SK-N-SH (cell line): ENCODE measurements at regions not wholly inside any gene's neighbourhood (a gene's known extent, or its start where the extent isn't known, plus 50 kb on each side); places are given as distances from the start of the nearest gene placed in this dataset.

Source experiments
- CTCF ChIA-PET: fragments of 300-600, 350-600 bp; formaldehyde crosslinking; extraction: SDS; loops from one replicate; lab custom pipeline; 2021; lab: Yijun Ruan, JAX
- POLR2A ChIA-PET: fragments of 350-600 bp; sonication (Branson Sonifier 250); formaldehyde crosslinking; extraction: SDS; loops from one replicate; lab custom pipeline; 2020; ENCODE audit warnings: antibody characterized with exemption, inconsistent platforms; lab: Yijun Ruan, JAX
- DNase-seq: peaks from one replicate; pipeline ENCODE4 v3.0.0; 2012
- H2AFZ ChIP-seq: fragments of 200-600 bp; sonication (generic); 2 replicates; pipeline ENCODE4 v1.8.1; 2016; ENCODE audit warnings: antibody characterized with exemption, mild to moderate bottlenecking, low read depth
- H3F3A ChIP-seq: fragments of 200-600 bp; sonication (generic); replicated peaks from 2 replicates; pipeline ENCODE3; 2016; ENCODE audit warnings: antibody characterized with exemption, mild to moderate bottlenecking; ENCODE audit not compliant: insufficient read depth
- H3K27ac ChIP-seq, 2 experiments: fragments of 200-500 bp in 1 of 2; fragments of 200-600 bp in 1 of 2; sonication (Bioruptor generic) in 1 of 2; sonication (generic), shearing (Covaris generic) in 1 of 2; 2 replicates each; pipeline versions ENCODE4 v1.5.1 to v1.6.1; 2014 to 2016; ENCODE audit warnings: low read depth in 2 of 2, inconsistent platforms in 1 of 2, low read length in 1 of 2, mild to moderate bottlenecking in 1 of 2, mixed read lengths in 1 of 2
- H3K27me3 ChIP-seq: fragments of 200-600 bp; sonication (generic), shearing (Covaris generic); 2 replicates; pipeline ENCODE4 v1.6.1; 2016; ENCODE audit warnings: mixed run types; ENCODE audit not compliant: insufficient read depth
- H3K36me3 ChIP-seq, 2 experiments: fragments of 200-500 bp in 1 of 2; fragments of 200-600 bp in 1 of 2; sonication (Bioruptor generic) in 1 of 2; sonication (generic) in 1 of 2; replicated peaks in 1 of 2; 2 replicates each; pipeline versions ENCODE3 to v1.5.1; 2014 to 2016; ENCODE audit warnings: low read length in 1 of 2, mild to moderate bottlenecking in 1 of 2; ENCODE audit not compliant: insufficient read depth in 2 of 2, control insufficient read depth in 1 of 2
- H3K4me1 ChIP-seq, 2 experiments: fragments of 200-500 bp in 1 of 2; fragments of 200-600 bp in 1 of 2; sonication (Bioruptor generic) in 1 of 2; sonication (generic), shearing (Covaris generic) in 1 of 2; 2 replicates each; pipeline versions ENCODE4 v1.5.1 to v1.6.1; 2014 to 2016; ENCODE audit warnings: low read depth in 1 of 2, low read length in 1 of 2, mixed run types in 1 of 2; ENCODE audit not compliant: insufficient read depth in 2 of 2, control insufficient read depth in 1 of 2
- H3K4me2 ChIP-seq: fragments of 200-600 bp; sonication (generic), shearing (Covaris generic); 2 replicates; pipeline ENCODE4 v1.6.1; 2017; ENCODE audit warnings: mixed run types
- H3K4me3 ChIP-seq, 2 experiments: fragments of 200-500 bp in 1 of 2; fragments of 200-600 bp in 1 of 2; sonication (Bioruptor generic) in 1 of 2; sonication (generic), shearing (Covaris generic) in 1 of 2; 2 replicates each; pipeline versions ENCODE4 v1.5.1 to v1.8.1; 2014 to 2016; ENCODE audit warnings: low read depth in 2 of 2, inconsistent platforms in 1 of 2, low read length in 1 of 2, mild to moderate bottlenecking in 1 of 2, mixed read lengths in 1 of 2, moderate library complexity in 1 of 2
- H3K79me2 ChIP-seq: fragments of 200-600 bp; sonication (generic); 2 replicates; pipeline ENCODE4 v1.8.1; 2017; ENCODE audit warnings: mild to moderate bottlenecking; ENCODE audit not compliant: insufficient read depth
- H3K9ac ChIP-seq: fragments of 200-600 bp; sonication (generic); 2 replicates; pipeline ENCODE4 v1.6.1; 2017; ENCODE audit warnings: mixed run types
- H3K9me2 ChIP-seq: fragments of 200-600 bp; sonication (generic); 2 replicates; pipeline ENCODE4 v1.6.1; 2017; ENCODE audit warnings: mixed run types
- H3K9me3 ChIP-seq: fragments of 200-600 bp; sonication (generic); 2 replicates; pipeline ENCODE4 v1.6.1; 2017; ENCODE audit warnings: mixed run types, mild to moderate bottlenecking, moderate library complexity
- H4K20me1 ChIP-seq: fragments of 200-600 bp; sonication (generic); 2 replicates; pipeline ENCODE4 v1.6.1; 2017; ENCODE audit warnings: mild to moderate bottlenecking, mixed run types; ENCODE audit not compliant: insufficient read depth
- EP300 ChIP-seq, 2 experiments: IDR thresholded peaks; 2 replicates each; pipeline versions ENCODE4 v1.4.0 to v1.6.1; 2012; ENCODE audit warnings: borderline replicate concordance in 1 of 2, low read depth in 1 of 2, low read length in 1 of 2
- EZH2phosphoT487 ChIP-seq: fragments of 200-600 bp; sonication (generic); IDR thresholded peaks from 2 replicates; pipeline ENCODE4 v1.6.1; 2017; ENCODE audit warnings: low read depth, mixed run types, mild to moderate bottlenecking, antibody characterized with exemption, moderate library complexity, borderline replicate concordance
- FOSL2 ChIP-seq: IDR thresholded peaks from 2 replicates; pipeline ENCODE4 v1.4.0; 2012; ENCODE audit warnings: low read depth, mild to moderate bottlenecking, moderate library complexity, borderline replicate concordance
- GABPA ChIP-seq: IDR thresholded peaks from 2 replicates; pipeline ENCODE4 v1.4.0; 2012; ENCODE audit warnings: low read depth, mild to moderate bottlenecking
- GATA2 ChIP-seq: sonication (generic); formaldehyde crosslinking; IDR thresholded peaks from 2 replicates; pipeline ENCODE4 v1.5.0; 2020; ENCODE audit warnings: mild to moderate bottlenecking, missing genetic modification reagents
- IRF3 ChIP-seq: fragments of 150-350 bp; IDR thresholded peaks from 2 replicates; pipeline ENCODE4 v1.6.1; 2016; ENCODE audit warnings: mild to moderate bottlenecking, low read depth, low read length
- JUND ChIP-seq: IDR thresholded peaks from 2 replicates; pipeline ENCODE4 v1.4.0; 2012
- MAX ChIP-seq: IDR thresholded peaks from 2 replicates; pipeline ENCODE4 v1.4.0; 2012; ENCODE audit warnings: low read depth
- MEF2A ChIP-seq: IDR thresholded peaks from 2 replicates; pipeline ENCODE4 v1.4.0; 2012; ENCODE audit warnings: low read depth, borderline replicate concordance
- NRF1 ChIP-seq: IDR thresholded peaks from 2 replicates; pipeline ENCODE4 v1.6.1; 2012; ENCODE audit warnings: low read depth, mild to moderate bottlenecking, low read length
- PBX3 ChIP-seq: IDR thresholded peaks from 2 replicates; pipeline ENCODE4; 2012
- POLR2AphosphoS5 ChIP-seq: IDR thresholded peaks from 2 replicates; pipeline ENCODE4 v1.6.1; 2012; ENCODE audit warnings: low read depth, low read length
- RCOR1 ChIP-seq: fragments of 150-350 bp; IDR thresholded peaks from 2 replicates; pipeline ENCODE4 v1.6.1; 2017; ENCODE audit warnings: antibody characterized with exemption, low read length
- RFX5 ChIP-seq: IDR thresholded peaks from 2 replicates; pipeline ENCODE4 v1.6.1; 2012; ENCODE audit warnings: mild to moderate bottlenecking, improper control_type of control experiment, low read length
- TCF12 ChIP-seq: IDR thresholded peaks from 2 replicates; pipeline ENCODE4 v1.4.0; 2012
- USF1 ChIP-seq: IDR thresholded peaks from 2 replicates; pipeline ENCODE4 v1.4.0; 2012; ENCODE audit warnings: low read depth, borderline replicate concordance
- WGBS: methylation state at CpG from one replicate; pipeline ENCODE4 v1.1.6; 2017; ENCODE audit warnings: low lambda C conversion rate; 5-methylcytosine and 5-hydroxymethylcytosine counted together

GRCh38 chr7:68122801-68123200, 1126.2 kb downstream of the TYW1 start:
- H3F3A ChIP-seq, result no peaks in the 10 kb centered on the region
- no peaks in the 10 kb centered on the region for H3K79me2 ChIP-seq
- no peak overlapping the region for H3K4me2 ChIP-seq
- no peak for DNase-seq
- H3K9ac ChIP-seq, result no peak overlapping the region
- POLR2A ChIA-PET, result no interaction called here
- 35% methylated on average over 8 of the region's 8 CpGs for WGBS
- no peak overlapping the region for H3K4me3 ChIP-seq
- H3K27ac ChIP-seq, result no peak overlapping the region
- peaks cover 17% of the 10 kb centered on the region; the same call in 1 of the 2 replicates for H3K9me3 ChIP-seq
- no peaks in the 10 kb centered on the region for H3K27me3 ChIP-seq
- no peak overlapping the region for H2AFZ ChIP-seq
- H4K20me1 ChIP-seq, result no peaks in the 10 kb centered on the region
- CTCF ChIA-PET, result interaction anchor here (1.3 to 1.6 kb wide), 2 partner anchors 10 to 21 kb away, joined by 4 to 6 read pairs; no protein-coding TSS in a partner anchor
- peaks cover 0 to 3% of the 10 kb centered on the region in 2 experiments for H3K36me3 ChIP-seq
- H3K9me2 ChIP-seq, result no peaks in the 10 kb centered on the region; the same call in 1 of the 2 replicates
- no peak for TF ChIP-seq FOSL2
- TF ChIP-seq IRF3, result no peak
- TF ChIP-seq MEF2A, result no peak
- no peak for TF ChIP-seq PBX3
- H3K4me1 ChIP-seq, result peaks cover 0 to 14% of the 10 kb centered on the region in 2 experiments; a peak in 2 of 4 replicates

- H3K36me3 ChIP-seq, result peaks cover 0 to 3% of the 10 kb centered on the region in 2 experiments
Observed at GRCh38 chr7:68125168-68125567, 1128.5 kb downstream of the TYW1 start.

GRCh38 chr7:68133045-68133444, 1136.4 kb downstream of the TYW1 start:
- no peak overlapping the region for H3K4me2 ChIP-seq
- H3K27ac ChIP-seq, result no peak overlapping the region
- no peaks in the 10 kb centered on the region for H4K20me1 ChIP-seq
- no peak overlapping the region for H3K9ac ChIP-seq
- no peak overlapping the region for H3K4me3 ChIP-seq
- no peaks in the 10 kb centered on the region for H3K9me3 ChIP-seq
- H2AFZ ChIP-seq, result no peak overlapping the region
- H3K9me2 ChIP-seq, result no peaks in the 10 kb centered on the region
- H3K27me3 ChIP-seq, result no peaks in the 10 kb centered on the region
- CTCF ChIA-PET, result interaction anchor here (2.1 kb wide), 1 partner anchor 9 kb away, joined by 6 read pairs; no protein-coding TSS in a partner anchor
- DNase-seq, result no peak
- no peaks in the 10 kb centered on the region for H3K4me1 ChIP-seq
- no peaks in the 10 kb centered on the region for H3K36me3 ChIP-seq
- no peaks in the 10 kb centered on the region for H3K79me2 ChIP-seq
- POLR2A ChIA-PET, result no interaction called here
- no peaks in the 10 kb centered on the region for H3F3A ChIP-seq
- 60% methylated on average over 6 of the region's 6 CpGs for WGBS
- TF ChIP-seq POLR2AphosphoS5 (no peak), PBX3 (no peak), JUND (no peak), EZH2phosphoT487 (no peak), FOSL2 (no peak), RFX5 (no peak), USF1 (no peak), EP300 (IDR thresholded peaks at IDR 0.05; ENCODE audit: borderline replicate concordance in 1 of 2, low read depth in 1 of 2, low read length in 1 of 2) (no peak), IRF3 (no peak), RCOR1 (no peak), NRF1 (no peak)

More at GRCh38 chr7:68125168-68125567, 1128.5 kb downstream of the TYW1 start:
- Histone ChIP-seq H3K27me3 (no peaks in the 10 kb centered on the region), H3K4me1 (peaks cover 0 to 14% of the 10 kb centered on the region in 2 experiments; a peak in 2 of 4 replicates), H4K20me1 (no peaks in the 10 kb centered on the region), H3K4me2 (no peak overlapping the region), H3K79me2 (no peaks in the 10 kb centered on the region), H3F3A (no peaks in the 10 kb centered on the region)
- WGBS, result 27% methylated on average over 2 of the region's 2 CpGs
- POLR2A ChIA-PET, result no interaction called here
- no peak for TF ChIP-seq TCF12
- no peak for TF ChIP-seq MAX
- TF ChIP-seq GABPA, result no peak
- no peak for TF ChIP-seq GATA2
- TF ChIP-seq, all 33 proteins: peak for 0
- Histone ChIP-seq H2AFZ (no peak overlapping the region), H3K9me2 (no peaks in the 10 kb centered on the region; the same call in 1 of the 2 replicates), H3K9me3 (0 out of 2 replicates have a peak, but pooled peaks cover 5% of the 10 kb centered on the region), H3K9ac (no peak overlapping the region), H3K27ac (no peak overlapping the region), H3K4me3 (no peak overlapping the region)
- CTCF ChIA-PET, result interaction anchor here (1.2 to 2.2 kb wide), 4 partner anchors 12 to 747 kb away, joined by 3 to 6 read pairs (median 4); no protein-coding TSS in a partner anchor
- DNase-seq, result no peak
